Kidney (tissue), 13 donors: ENCODE measurements at regions not wholly inside any gene's neighbourhood (a gene's known extent, or its start where the extent isn't known, plus 50 kb on each side); places are given as distances from the start of the nearest gene placed in this dataset.

Source experiments
- DNase-seq, 5 donors: peaks; one replicate each; pipeline ENCODE4 v3.0.0-alpha.2; 2013 to 2020
- FAIRE-seq: peaks from 2 replicates; lab custom pipeline; 2012; peaks lifted over from hg19 to GRCh38; lab: Jason Lieb, UNC
- H3K27ac ChIP-seq, 2 donors: one replicate each; pipeline ENCODE4 v1.7.0; 2013; ENCODE audit warnings: low read depth in 2 of 2, low read length in 2 of 2, inconsistent platforms in 1 of 2
- H3K27me3 ChIP-seq: one replicate; pipeline ENCODE4 v1.7.1; 2013; ENCODE audit warnings: low read length, inconsistent platforms; ENCODE audit not compliant: control insufficient read depth, insufficient read depth
- H3K36me3 ChIP-seq, 3 donors: one replicate each; pipeline versions ENCODE4 v1.7.0 to v1.7.1; 2013; ENCODE audit warnings: low read length in 3 of 3, control low read depth in 1 of 3, inconsistent platforms in 1 of 3; ENCODE audit not compliant: insufficient read depth in 3 of 3, control insufficient read depth in 2 of 3
- H3K4me1 ChIP-seq, 3 donors: one replicate each; pipeline versions ENCODE4 v1.7.0 to v1.7.1; 2013; ENCODE audit warnings: low read length in 3 of 3, inconsistent platforms in 1 of 3, low read depth in 1 of 3; ENCODE audit not compliant: control insufficient read depth in 2 of 3, insufficient read depth in 2 of 3
- H3K4me3 ChIP-seq, 3 donors: one replicate each; pipeline versions ENCODE4 v1.7.0 to v1.8.1; 2013; ENCODE audit warnings: low read length in 3 of 3, control low read depth in 1 of 3, inconsistent platforms in 1 of 3
- H3K9ac ChIP-seq, 3 donors: one replicate each; pipeline versions ENCODE4 v1.7.0 to v1.7.1; 2013; ENCODE audit warnings: low read length in 3 of 3, control low read depth in 1 of 3, inconsistent platforms in 1 of 3
- H3K9me3 ChIP-seq, 3 donors: one replicate each; pipeline versions ENCODE4 v1.7.0 to v1.7.1; 2013; ENCODE audit warnings: low read length in 3 of 3, control low read depth in 1 of 3, inconsistent platforms in 1 of 3; ENCODE audit not compliant: control insufficient read depth in 2 of 3, insufficient read depth in 1 of 3
- CTCF ChIP-seq: IDR thresholded peaks from 3 replicates; pipeline ENCODE4 v1.5.1; 2012; ENCODE audit warnings: mild to moderate bottlenecking, moderate library complexity, borderline replicate concordance; ENCODE audit not compliant: insufficient read depth; ENCODE audit errors: extremely low read depth
- intact Hi-C: fragments of 100-400 bp; cut with DNase I; formaldehyde crosslinking; loops from one replicate; pipeline ENCODE4 v1.11.1; 2022
- donor health status: control.
- donor health status: control.
- donor health status: control.
- donor health status: control.
- donor health status: control.
- donor health status: DM: yes; HTN: yes; CAD: no.
- donor health status: Normal renal cell carcinoma (clear cell type).

DNA sequence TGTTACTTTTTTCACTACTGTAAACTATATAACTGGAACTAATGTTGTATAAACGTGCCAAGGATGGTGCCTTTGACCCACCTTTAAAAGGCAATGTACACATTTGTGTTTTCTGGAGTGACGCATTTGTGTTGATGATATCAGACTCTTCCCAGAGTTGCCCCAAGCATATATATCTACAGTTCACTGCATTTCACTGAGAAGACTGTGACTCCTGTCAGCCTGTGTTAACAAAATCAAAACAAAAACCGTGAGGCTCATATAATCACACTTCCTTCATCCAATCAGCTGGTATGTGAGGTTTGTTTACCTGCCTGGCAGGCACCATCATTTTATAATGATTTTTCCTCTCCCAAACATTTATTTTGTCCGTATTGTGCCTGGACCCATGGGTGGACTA lies 117.6 kb upstream of the ROBO1 start:
- Histone ChIP-seq H3K36me3 (no peaks in the 10 kb centered on the region), H3K27ac (no peak overlapping the region), H3K4me3 (no peak overlapping the region), H3K9me3 (no peaks in the 10 kb centered on the region), H3K27me3 (no peaks in the 10 kb centered on the region), H3K4me1 (no peaks in the 10 kb centered on the region), H3K9ac (no peak overlapping the region)
- TF ChIP-seq CTCF, result no peak
- DNase-seq (no peak), FAIRE-seq (no peak)
- intact Hi-C loops, result no loop called here

GRCh38 chr3:79884354-79884753 lies 116.6 kb upstream of the ROBO1 start:
- intact Hi-C loops, result no loop called here
- FAIRE-seq, result no peak
- no peak overlapping the region for H3K27ac ChIP-seq

GRCh38 chr3:79881431-79881830 lies 113.6 kb upstream of the ROBO1 start:
- Histone ChIP-seq H3K9me3 (no peaks in the 10 kb centered on the region), H3K27ac (no peak overlapping the region)

More at GRCh38 chr3:79884354-79884753, 116.6 kb upstream of the ROBO1 start:
- H3K4me1 ChIP-seq, result no peaks in the 10 kb centered on the region
- no peaks in the 10 kb centered on the region for H3K27me3 ChIP-seq
- no peaks in the 10 kb centered on the region for H3K9me3 ChIP-seq
- no peak overlapping the region for H3K9ac ChIP-seq
- H3K36me3 ChIP-seq, result no peaks in the 10 kb centered on the region
- DNase-seq, result no peak
- no peak for TF ChIP-seq CTCF
- H3K4me3 ChIP-seq, result no peak overlapping the region

More at GRCh38 chr3:79881431-79881830, 113.6 kb upstream of the ROBO1 start:
- no peak overlapping the region for H3K9ac ChIP-seq
- H3K4me1 ChIP-seq, result no peaks in the 10 kb centered on the region
- intact Hi-C loops, result no loop called here
- no peaks in the 10 kb centered on the region for H3K36me3 ChIP-seq
- no peaks in the 10 kb centered on the region for H3K27me3 ChIP-seq
- FAIRE-seq (no peak), DNase-seq (no peak)
- no peak overlapping the region for H3K4me3 ChIP-seq
- TF ChIP-seq CTCF, result no peak
